GM19455 (cell line): ENCODE measurements at regions not wholly inside any gene's neighbourhood (a gene's known extent, or its start where the extent isn't known, plus 50 kb on each side); places are given as distances from the start of the nearest gene placed in this dataset.

Experiments used
- ATAC-seq: cut with Tn5 transposase; IDR thresholded peaks from one replicate; pipeline ENCODE4 v1.9.1; 2021; ENCODE audit not compliant: unreplicated experiment

GRCh38 chr13:97057176-97057575 lies 62.9 kb upstream of the OXGR1 start:
- ATAC-seq: no peak

GRCh38 chr13:97058391-97058790 lies 64.1 kb upstream of the OXGR1 start:
- no peak for ATAC-seq

GRCh38 chr13:97058926-97059325 lies 64.7 kb upstream of the OXGR1 start:
- ATAC-seq: no peak

GRCh38 chr13:97067017-97067895 lies 73.0 kb upstream of the OXGR1 start:
- no peak for ATAC-seq

- no peak for ATAC-seq
Observed at GRCh38 chr13:97068151-97068550, 73.9 kb upstream of the OXGR1 start.

- ATAC-seq: no peak
Observed at GRCh38 chr13:97069050-97069815, 75.0 kb upstream of the OXGR1 start.

- no peak for ATAC-seq
Observed at GRCh38 chr13:97072297-97072696, 78.0 kb upstream of the OXGR1 start.

GRCh38 chr13:97074618-97075017 lies 80.3 kb upstream of the OXGR1 start:
- no peak for ATAC-seq

GRCh38 chr13:97076898-97077297 lies 82.6 kb upstream of the OXGR1 start:
- ATAC-seq: no peak

GRCh38 chr13:97077341-97077740 lies 83.1 kb upstream of the OXGR1 start:
- no peak for ATAC-seq

- ATAC-seq: no peak
Observed at GRCh38 chr13:97079726-97080125, 85.5 kb upstream of the OXGR1 start.

- ATAC-seq: no peak
Observed at GRCh38 chr13:97082461-97083207, 88.4 kb upstream of the OXGR1 start.

- ATAC-seq: no peak
Observed at GRCh38 chr13:97091196-97091595, 96.9 kb upstream of the OXGR1 start.

GRCh38 chr13:97100821-97101220 lies 106.5 kb upstream of the OXGR1 start:
- no peak for ATAC-seq

GRCh38 chr13:97101912-97102708 lies 107.8 kb upstream of the OXGR1 start:
- no peak for ATAC-seq

GRCh38 chr13:97106323-97106722 lies 112.0 kb upstream of the OXGR1 start:
- no peak for ATAC-seq

- ATAC-seq: no peak
Observed at GRCh38 chr13:97107815-97108529, 113.7 kb upstream of the OXGR1 start.

GRCh38 chr13:97108530-97108900 lies 113.6 kb upstream of the MBNL2 start:
- ATAC-seq: no peak

GRCh38 chr13:97109256-97109655 lies 112.9 kb upstream of the MBNL2 start:
- no peak for ATAC-seq

GRCh38 chr13:97109841-97110492 lies 112.2 kb upstream of the MBNL2 start:
- ATAC-seq: peak; percentile 98
